GM18520 (cell line): ENCODE measurements at regions not wholly inside any gene's neighbourhood (a gene's known extent, or its start where the extent isn't known, plus 50 kb on each side); places are given as distances from the start of the nearest gene placed in this dataset.

ENCODE experiments used
- ATAC-seq: cut with Tn5 transposase; IDR thresholded peaks from one replicate; pipeline ENCODE4 v1.9.1; 2021; ENCODE audit not compliant: unreplicated experiment

GRCh38 chrX:6909396-6909795, 238.1 kb upstream of the STS start:
- no peak for ATAC-seq

DNA sequence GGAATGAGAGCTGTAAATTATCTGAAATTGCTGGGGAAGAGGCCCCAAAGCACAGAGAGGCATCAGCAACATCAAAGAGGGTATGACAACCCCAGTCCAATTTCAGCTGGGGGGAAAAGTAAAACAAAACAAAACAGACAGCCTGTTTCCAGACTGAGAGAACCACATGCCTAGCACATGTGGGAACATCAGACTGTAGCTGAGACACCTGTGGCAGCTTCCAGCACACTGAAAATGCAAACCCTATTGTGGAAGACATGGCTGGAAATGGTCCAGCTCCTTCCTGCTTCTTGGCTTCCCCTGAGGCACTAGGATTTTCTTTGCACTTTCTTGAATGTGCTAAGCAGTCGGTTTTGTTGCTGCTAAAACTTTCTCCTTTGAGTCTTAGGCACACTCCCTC, 240.9 kb upstream of the STS start:
- ATAC-seq, result no peak

GRCh38 chrX:6904156-6904555, 243.4 kb upstream of the STS start:
- no peak for ATAC-seq

DNA sequence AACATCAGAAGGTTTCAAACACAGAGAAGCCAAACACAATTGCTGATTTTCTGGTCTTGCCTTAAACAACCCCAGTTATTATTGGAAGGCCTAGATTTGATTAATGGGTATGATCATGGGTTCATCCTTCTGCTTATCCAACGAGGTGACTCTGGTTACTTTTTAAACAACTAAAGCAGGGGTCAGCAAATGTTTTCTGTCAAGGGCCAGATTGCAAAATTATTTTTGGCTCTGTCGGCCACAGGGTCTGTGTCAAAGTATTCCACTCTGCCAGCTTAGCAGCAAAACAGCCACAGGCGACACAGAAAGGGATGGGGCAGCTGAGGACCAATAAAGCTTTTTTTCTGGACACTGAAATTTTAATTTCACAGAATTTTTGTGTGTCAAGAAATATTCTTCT, 249.1 kb upstream of the STS start:
- no peak for ATAC-seq

DNA sequence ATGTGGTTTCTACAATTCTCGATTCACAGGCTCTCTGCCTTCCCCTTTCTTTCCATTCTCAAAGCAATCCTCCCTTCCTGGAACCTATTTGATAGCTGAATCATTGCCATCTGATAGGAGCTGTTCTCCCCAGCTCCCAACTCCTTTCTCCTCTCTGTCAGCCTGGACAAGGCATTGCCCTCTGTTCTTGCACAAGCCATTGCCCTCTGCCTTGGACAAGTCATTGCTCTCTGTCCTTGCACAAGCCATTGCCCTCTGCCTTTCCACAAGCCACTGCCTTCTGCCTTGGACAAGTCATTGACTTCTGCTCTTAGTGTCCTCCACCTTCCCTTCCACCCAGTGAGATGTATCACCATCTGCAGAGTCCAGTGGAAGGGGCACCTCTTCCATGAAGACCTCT, 256.1 kb upstream of the STS start:
- no peak for ATAC-seq

- no peak for ATAC-seq
These were observed 256.8 kb upstream of the STS start for GRCh38 chrX:6890544-6891261.

DNA sequence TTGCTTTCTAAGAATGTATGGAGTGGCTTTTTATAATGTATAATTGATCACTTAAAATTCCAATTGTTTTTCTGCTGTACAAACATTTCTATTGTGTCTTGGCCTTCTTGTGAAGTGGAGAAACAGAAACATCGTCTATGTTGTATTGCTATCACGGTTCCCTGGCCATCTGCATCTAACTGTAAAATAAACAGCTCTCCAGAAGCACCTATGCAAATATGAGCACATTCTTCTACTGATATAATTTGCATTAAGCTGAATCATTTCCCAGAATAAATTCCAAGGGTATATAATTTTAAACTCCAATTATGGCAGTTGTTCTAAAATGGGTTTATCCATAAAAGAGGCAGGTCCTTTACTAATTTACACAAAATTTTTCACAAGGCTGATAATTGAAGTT, 261.6 kb upstream of the STS start:
- ATAC-seq, result no peak

DNA sequence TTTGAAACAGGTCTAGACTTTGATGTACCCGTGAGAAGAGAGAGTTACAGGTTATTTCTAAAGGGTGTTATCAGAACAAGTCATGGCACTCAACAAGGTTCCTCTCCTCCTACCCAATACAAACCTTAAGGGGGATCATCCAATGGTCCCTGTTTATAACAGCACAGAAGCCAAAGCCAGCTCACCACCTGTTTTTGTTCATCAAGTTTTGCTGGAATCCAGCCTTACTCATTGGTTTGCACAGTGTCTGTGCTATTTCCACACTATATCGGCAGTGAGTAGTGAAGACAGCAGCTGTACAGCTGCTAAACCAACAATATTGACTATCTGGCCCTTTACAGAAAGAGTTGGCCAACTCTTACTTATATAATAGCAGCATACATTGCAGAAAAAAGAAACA, 262.1 kb upstream of the STS start:
- no peak for ATAC-seq

DNA sequence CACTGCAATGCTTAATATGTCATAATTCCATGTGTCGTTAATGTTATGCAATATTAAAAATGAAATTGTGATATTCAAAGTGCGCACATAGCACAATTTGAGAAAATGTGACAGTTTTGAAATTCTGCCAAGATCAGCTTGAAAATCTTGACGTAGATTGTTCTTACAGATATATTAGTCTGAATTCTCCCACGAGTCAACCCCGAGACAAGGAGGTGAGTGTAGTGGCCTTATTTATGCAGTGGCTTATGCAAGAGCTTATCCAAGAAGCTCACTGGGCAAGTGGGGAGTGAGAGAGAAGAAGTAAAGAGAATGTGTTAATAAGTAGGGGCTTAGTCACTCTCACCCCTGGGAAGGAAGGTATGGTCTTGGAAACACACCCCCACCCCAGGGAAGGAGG, 286.1 kb upstream of the STS start:
- ATAC-seq, result no peak

- ATAC-seq, result no peak
These were observed 289.8 kb upstream of the STS start for GRCh38 chrX:6857749-6858148.

- ATAC-seq, result no peak
These were observed 291.0 kb upstream of the STS start for GRCh38 chrX:6856471-6856870.

DNA sequence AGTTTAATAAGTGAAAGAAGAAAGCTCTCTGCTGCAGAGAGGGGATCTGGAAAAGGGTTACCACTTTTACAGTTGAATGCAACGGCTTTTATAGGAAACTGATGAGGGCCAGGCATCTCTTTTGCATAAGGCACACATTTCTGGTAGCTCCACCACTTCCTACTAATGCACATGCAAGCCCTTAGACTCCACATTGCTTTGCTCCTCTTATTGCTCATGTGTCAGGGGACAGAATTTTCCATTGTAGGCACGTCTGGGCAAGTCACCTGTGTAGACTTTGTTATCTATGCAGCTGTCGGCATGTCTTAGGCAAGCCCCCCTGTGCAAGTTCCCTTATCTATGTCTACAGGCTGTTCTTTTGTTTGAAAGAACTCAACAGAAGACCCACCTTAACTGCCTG, 294.6 kb upstream of the STS start:
- ATAC-seq, result no peak

GRCh38 chrX:6852121-6852520, 295.4 kb upstream of the STS start:
- ATAC-seq, result no peak

GRCh38 chrX:6851140-6851539, 296.4 kb upstream of the STS start:
- ATAC-seq, result no peak

- ATAC-seq, result no peak
These were observed 297.6 kb upstream of the STS start for GRCh38 chrX:6849716-6850414.

DNA sequence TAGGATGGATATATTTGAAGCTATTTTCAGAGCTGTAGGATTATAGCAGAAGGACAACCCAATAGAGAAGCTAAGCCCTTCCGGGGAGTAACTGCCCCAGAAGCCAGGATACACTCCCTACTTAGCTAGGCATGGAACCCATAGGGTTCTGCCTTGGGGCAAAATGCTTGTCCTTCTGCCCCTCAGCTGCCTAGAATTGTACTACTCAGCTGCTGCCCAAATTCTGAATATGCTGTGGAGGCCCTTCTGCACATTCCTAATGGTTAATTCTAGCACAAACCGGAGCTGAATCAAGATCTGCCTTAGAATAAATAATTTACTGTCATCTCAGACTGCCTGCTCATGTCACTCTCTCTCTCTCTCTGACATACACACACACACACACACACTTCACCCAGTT, 297.7 kb upstream of the VCX3A start:
- no peak for ATAC-seq

GRCh38 chrX:6826856-6827255, 291.9 kb upstream of the VCX3A start:
- no peak for ATAC-seq

DNA sequence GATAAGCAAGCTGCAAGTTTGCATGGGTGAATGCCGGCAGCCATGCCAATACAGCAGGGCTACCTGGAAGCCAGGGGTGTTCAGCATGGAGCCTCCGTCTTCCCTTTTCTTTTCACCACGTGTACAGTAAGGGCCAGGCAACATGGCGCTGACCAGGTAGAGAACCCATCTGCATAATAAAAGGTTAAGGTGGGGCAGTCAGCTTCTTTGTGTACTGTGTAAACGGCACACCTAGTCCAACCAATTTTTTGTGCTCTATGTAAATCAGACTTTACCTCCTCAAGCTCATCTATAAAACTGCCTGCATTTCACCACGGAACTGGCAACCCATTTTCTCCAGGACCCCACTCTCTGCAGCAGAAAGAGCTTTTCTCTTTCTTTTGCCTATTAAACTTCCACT, 286.8 kb upstream of the VCX3A start:
- ATAC-seq, result no peak

DNA sequence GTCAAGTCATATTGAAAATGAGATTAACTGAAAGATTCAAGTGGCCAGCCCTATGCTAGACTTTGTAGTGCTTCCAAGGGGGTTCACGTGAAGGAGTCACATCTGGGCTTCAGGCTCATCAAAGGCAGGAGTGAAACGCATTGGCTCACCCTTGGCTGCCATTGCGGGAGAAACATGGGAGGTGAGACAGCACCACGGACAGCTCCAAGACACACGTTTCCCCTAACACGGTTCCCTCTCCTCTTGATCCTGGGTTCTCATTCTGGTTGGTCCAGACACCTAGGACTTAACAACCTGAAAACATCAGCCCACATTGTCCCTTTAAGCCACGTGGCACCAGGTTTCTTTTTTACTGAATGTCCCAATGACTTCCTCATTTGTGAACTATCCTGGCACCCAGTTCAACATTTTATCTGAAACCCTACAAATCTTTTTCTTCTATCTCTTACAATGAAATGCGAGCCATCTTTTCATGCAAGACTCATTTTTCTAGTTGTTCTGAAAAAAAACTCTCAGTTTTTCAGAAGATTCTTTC, 279.0 kb upstream of the VCX3A start:
- ATAC-seq, result no peak

- ATAC-seq, result no peak
These were observed 277.2 kb upstream of the VCX3A start for GRCh38 chrX:6812087-6812486.

DNA sequence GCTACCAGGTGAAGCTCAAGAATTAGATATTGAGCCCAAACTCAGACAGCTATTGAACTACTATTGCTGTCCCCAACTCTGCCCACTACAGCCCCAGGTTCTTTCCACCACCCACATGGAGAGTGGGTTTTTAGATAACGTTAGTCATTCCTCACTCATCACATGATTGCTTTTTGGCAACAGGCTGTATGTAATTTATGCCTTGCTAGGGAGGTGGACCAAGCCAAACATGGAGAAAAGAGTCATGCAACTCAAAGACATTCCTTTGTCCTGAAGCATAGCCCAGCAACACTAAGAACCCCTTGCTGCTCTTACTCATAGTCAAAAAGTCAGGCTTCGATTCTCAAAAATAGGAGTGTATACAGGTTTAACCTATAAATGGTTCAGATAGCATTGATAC, 275.9 kb upstream of the VCX3A start:
- ATAC-seq, result no peak

DNA sequence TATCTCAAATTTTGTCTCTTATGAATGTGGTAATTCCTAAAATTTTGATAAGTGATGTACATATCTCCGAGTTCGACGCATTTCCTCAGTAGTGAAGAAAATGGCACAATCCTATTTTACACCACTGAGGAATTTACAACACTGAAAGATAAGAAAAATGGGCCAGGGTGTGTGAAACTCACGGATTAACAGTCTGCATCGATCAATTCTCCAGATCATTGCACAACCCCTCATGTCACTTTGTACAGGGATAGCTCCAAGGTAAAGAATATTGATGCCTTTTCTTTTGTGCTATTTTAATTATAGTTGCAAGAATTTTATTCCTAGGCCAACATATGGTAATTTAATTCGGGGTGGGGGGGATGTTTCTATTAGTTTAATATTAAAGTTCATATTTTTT, 268.7 kb upstream of the VCX3A start:
- no peak for ATAC-seq

GRCh38 chrX:6793000-6793399, 258.1 kb upstream of the VCX3A start:
- no peak for ATAC-seq
